HG02884 (cell line): ENCODE measurements at regions not wholly inside any gene's neighbourhood (a gene's known extent, or its start where the extent isn't known, plus 50 kb on each side); places are given as distances from the start of the nearest gene placed in this dataset.

Source experiments
- ATAC-seq: cut with Tn5 transposase; IDR thresholded peaks from one replicate; pipeline ENCODE4 v1.9.1; 2021; ENCODE audit warnings: mild to moderate bottlenecking, moderate library complexity; ENCODE audit not compliant: unreplicated experiment

DNA sequence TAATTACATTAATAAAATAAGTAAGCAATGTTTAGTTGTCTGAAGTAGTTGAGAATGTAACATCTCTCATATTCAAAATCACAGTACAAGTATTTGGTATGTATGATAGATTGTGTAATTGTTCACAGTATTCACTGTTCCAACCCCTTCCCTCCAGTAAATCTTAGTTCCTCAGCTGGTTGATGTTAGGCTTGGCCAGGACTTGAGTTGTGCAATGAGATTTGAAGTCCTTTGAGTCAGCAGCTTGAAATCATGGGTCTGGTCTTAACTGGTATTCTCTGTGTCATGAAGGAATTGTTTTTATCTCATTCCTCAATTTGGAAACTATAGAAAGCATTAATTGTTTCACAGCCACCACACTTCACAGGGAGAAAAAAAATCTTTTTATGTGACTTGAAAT, 477.1 kb downstream of the FSCB start:
- ATAC-seq, result no peak

DNA sequence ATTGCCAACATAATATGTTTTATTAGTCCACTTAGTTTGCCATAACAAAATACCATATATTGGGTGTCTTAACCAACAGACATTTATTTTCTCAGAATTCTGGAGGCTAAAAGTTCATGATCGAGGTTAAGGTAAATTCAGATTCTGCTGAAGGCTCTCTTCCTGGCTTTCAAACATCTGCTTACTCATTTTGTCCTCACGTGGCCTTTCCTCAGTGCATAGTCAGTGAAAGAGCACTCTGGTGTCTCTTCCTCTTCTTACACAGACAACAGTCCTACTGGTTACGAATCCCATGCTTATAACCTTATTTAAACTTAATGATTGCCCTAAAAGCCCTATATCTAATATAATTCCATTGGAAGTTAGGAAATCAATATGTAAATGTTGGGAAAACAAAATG, 479.7 kb downstream of the FSCB start:
- ATAC-seq, result no peak

DNA sequence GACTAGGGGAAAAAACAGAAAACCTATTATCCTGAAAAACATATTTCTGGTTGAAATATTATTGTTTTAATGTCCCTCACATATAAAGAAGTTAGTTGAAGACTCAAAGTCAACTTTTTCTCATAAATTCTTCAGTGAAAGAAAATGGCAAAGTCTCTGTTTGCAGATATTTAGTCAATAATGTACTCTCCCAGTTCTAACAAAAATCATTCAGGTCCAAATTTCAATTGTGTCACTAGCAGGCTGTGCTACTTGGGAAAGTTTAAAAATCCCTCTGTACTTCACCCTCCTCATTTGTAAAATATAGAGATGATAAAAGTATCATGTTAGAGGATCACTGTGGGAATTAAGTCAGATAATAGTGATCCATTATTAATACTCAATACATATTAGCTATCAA, 496.5 kb downstream of the FSCB start:
- ATAC-seq, result no peak

DNA sequence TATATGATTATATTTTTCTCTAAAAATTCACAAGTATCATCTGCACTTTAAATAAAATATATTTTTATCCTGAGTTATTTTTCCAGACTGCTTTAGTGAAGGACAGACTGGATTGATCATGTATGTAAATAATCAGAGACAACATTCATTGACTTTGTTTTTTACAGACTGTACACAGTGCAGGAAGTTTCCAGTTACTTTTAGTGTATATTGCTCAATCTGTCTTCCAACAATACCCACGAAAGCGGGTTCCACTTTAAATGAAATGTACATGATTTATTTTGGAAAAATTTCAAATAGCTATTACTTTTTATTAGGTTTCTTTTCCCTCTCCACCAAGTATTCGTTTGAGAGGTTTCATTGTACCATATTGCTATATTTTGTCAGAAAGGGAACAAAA, 497.0 kb downstream of the FSCB start:
- no peak for ATAC-seq

DNA sequence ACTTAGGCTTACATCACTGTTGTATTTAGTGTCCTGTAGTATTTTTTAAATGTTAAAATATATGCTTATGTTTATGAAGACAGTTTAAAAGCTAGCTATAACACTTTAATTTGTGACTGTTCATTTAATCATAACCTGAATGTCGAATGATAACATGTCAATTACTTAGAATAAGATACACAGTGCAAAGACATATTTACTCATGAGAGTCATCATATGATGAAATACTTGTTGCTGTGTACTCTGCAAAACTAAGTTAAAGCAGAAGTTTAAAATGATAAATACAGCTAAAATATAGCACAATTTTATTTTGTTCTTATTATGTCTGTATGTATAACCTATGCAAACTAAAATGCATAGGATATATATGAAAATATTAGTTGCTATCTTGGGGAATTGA, 497.4 kb downstream of the FSCB start:
- no peak for ATAC-seq

DNA sequence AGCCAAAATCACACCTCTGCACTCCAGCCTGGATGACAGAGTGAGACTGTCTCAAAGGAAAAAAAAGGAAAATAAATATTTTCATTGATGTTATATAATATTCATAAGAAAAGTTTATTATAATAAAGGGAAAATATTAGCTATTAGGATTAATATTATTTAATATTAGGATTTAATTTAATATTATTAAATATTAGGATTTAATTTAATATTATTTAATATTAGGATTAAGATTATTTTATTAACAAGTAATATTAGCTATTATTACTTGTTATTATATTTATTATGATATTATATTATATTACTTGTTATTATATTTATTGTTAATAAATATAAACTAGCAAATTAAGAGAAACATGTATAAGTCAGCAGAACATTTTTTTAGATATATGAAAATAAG, 518.1 kb downstream of the FSCB start:
- ATAC-seq, result no peak

DNA sequence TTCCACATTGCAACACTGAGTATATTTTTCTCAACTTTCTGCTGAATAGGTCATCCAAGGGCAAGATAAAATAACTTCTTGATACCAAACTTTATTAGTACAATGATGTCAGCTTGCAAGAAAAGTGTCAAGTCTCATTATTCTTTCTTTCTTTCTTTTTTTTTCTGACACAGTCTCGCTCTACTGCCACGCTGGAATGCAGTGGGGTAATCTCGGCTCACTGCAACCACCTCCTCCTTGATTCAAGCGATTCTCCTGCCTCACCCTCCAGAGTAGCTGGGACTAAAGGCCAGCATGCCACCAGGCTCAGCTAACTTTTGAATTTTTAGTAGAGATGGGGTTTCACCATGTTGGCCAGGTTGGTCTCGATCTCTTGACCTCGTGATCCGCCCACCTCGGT, 523.4 kb downstream of the FSCB start:
- no peak for ATAC-seq

DNA sequence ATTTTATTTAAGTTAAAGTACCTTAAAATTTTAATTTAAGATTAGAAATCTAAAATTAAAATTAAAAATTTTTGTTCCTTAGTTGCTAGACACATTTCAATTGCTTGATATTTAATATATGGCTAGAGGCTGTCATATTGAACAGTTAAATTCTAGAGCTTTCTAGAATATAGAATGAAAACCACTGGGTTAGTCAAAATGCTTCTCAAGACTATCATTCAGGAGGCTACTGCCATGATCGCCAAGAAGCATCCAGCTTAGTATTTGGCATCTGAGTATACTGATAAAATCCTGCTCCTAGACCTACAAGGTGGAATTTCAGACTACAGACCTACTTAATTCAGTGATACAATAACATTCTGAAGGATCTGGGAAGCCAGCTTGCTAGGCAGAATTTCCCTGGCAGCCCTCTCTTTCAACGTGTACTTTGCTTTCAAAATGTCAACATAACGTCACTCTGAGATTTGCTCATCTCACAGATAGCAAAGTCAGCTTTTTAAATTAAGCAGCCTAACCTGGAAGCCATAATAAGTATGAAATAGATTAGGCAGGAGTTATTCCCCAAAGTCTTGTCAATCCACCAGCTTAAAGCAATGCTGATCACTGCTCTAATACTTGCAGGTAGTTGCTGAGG, 525.8 kb downstream of the FSCB start:
- ATAC-seq, result no peak

DNA sequence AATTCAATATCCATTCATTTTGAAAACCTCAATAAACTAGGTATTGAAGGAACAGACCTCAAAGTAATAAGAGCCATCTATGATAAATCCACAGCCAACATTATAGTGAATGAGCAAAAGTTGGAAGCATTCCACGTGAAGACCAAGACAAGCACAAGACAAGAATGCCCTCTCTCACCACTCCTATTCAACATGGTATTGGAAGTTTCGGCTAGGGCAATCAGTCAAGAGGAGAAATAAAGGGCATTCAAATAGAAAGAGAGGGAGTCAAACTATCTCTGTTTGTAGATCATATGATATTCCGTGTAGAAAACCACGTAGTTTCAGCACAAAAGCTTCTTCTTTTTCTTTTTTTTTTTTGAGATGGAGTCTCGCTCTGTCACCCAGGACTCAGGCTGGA, 550.3 kb downstream of the FSCB start:
- no peak for ATAC-seq

DNA sequence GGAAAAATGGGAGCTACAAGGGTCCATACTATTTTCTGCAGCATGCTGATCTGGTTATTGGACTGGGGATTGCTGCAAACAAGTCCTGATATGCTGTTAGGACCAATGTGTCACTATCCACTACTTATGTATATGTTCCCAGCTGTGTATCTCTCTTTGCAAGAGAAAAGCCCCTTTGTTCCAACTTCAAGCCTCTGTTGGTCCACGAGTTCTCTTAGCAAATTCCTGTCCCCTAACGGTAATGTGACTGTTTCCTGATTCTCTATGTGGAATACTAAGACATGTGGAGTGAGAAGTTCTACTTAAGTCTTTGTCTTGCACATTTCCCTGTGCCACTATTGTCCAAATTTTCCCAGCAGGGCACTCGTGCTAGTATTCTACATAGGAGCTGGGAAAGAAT, 557.7 kb downstream of the FSCB start:
- no peak for ATAC-seq

DNA sequence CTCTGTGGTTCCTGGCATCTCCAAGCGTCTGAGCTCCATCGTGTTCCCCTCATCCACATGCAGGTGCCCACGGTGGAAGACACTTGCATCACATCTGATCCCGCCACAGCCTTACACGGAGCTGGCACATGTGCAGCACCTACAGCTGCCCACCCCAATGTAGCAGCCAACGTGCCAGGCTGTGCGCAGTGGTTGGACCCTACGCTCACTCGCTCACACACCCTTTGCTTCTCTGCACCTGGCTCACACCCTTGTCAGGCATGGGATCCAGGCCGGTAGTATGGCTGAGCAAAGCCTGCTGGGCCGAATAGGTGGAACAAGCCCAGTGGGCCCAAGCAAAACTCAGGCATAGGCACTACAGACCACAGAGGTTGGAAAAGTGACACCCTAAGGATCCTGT, 567.2 kb downstream of the FSCB start:
- no peak for ATAC-seq

DNA sequence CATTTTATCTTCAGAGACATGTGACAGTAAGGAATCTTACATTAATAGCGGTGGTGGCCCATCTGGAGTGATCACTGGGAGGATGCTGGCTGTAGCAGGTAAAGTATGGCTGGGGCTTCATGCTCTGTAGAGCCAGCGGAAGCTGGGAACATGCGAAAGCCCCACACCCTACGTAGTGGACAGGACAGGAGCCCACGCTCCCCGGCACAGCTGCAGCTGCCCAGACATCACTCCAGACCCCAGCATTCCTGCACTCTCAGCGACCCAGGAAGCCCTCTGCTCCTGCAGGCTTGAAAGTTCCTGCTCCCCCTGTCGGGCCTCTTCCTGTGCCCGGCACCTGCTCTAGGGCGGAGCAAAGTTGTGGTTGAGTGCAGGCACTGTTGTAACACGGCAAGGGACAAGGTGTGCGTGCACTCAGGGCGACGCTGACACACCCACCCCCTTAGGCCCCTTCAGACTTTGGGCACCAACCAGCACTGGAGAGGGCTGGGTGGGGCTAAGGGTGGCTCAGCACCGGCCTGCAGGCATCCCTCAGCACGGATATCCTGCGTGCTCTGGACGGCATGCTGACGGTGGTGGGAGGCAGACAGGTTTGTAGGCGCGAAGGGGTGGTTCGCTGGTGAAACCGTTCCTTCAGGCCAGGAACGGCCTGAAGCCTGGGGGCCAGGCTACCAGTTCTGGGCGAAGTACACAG, 568.3 kb downstream of the FSCB start:
- ATAC-seq, result no peak

DNA sequence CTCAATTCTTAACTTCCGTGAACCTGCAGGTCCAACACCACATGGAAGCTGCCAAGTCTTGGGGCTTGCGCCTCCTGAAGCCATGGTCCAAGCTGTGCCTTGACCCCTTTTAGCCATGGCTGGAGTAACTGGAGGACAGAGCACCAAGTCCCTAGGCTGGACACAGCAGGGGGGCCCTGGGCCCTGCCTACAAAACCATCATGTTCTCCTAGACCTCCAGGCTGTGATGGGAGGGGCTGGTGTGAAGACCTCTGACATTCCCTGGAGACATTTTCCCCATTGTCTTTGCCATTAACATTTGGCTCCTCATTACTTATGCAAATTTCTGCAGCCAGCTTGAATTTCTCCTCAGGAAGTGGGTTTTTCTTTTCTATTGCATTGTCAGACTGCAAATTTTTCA, 570.1 kb downstream of the FSCB start:
- no peak for ATAC-seq

DNA sequence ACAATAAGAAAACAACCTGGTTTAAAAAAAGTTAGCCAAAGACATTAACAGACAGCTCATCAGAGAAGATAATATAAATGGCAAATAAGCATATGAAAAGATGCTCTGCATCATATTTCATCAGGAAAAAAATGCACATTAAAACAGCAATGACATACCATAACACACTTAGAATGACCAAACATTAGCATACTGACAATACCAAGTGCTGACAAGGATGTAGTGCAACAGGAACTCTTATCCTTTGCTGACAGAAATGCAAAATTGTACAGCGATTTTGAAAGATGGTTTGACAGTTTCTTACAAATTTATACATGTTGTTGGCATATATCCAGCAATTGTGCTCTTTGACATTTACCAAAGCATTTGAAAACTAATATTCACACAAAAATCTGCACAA, 573.0 kb downstream of the FSCB start:
- no peak for ATAC-seq

DNA sequence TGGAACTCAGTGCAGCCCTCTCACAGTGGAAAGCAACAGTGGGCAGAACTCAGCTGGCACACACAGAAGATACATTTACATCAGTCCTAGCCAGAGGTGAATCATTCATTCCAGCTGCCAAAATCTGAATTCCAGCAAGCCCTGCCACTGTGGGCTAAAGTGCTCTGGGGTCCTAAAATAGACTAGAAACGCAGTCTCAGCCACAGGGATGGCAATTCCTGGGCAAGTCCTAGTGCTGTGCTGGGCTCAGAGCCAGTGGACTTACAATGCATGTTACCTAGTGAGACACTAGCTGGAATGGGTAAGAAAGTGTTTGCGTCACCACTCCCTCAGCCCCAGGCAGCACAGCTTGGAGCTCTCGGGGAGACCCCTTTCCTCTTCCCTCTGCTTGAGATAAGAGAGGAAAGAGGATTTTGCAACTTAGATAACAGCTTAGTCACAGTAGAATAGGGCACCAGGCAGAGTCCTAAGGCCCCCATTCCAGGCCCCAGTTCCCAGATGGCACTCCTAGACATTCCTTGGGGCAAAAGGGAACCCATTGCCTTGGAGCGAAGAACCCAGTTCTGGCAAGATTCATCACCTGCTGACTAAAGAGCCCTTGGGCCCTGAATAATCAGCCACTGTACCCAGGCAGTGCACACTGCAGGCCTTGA, 592.9 kb downstream of the FSCB start:
- ATAC-seq, result no peak

DNA sequence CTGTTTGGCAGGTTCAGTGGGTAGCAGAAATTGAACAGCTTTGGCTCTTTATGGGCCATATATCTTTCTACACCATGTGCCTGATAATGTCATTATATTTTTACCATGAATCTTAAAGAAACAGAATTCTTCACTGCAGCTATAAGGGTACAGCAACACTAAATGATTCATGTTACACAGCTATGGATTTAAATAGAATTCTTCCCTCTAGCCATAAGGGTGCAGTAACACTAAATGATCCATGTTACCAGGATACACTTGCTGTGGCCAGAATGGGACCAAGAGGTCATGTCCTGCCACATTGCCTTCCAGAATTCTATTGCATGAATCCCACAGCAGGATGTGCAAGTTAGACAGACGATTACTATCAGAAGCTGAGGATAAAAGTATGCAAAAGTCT, 603.9 kb downstream of the FSCB start:
- ATAC-seq, result no peak

DNA sequence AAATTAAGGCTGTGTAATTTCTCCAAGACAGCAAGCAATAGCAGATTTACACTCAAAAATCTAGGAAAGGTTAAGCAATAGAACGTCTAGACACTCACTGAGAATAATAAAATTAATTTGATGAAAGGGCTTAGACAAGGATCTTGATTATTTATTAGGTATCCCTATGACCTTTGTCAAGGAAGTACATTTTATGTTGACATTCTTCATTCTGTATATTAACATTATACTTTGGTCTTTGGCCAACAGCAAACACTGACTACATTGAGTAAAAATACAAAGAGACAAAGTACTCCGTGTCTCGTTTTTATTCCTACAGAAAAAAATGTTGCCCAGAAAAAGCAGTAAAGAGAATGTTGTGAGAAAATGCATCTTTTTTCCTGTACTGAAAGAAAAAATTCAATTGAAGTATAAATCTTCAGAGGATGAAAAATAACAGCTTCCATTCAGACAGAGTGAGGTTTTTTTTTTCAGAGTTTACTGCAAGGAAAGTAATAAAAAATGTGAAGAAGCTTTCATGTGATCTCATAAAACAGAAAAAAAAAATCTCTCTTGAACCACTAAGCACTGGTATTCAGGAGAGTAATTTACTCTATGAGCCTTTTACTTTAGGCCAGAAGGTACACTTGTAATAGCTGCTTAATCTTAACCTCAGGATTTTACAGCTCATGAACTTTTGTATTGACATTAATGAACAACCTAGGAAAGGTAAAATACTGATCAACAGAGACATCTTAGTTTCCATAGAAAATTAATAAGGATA, 605.0 kb downstream of the FSCB start:
- ATAC-seq, result no peak

DNA sequence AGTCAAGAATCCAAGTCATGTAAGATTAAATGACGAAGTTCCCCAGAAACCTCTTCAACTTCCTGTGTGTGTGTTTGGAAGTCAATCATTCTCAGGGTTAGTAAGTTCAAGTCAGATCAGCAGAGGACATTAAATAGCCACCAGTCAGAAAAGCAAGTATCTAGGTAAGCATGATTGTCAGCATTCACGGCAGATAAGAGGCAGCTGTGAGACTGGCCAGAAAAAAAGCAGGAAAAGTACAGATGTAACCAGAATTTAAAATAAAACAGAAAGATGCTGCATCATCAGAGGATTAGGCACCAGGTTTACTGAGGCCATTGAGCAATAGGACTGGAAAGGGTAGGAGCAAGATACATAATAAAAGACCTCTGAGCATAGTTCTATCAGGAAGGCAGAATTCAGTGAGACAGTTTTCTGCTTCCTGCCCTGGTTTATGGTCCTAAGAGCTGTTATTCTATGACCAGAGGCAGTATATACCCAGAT, 606.9 kb downstream of the FSCB start:
- ATAC-seq, result no peak

DNA sequence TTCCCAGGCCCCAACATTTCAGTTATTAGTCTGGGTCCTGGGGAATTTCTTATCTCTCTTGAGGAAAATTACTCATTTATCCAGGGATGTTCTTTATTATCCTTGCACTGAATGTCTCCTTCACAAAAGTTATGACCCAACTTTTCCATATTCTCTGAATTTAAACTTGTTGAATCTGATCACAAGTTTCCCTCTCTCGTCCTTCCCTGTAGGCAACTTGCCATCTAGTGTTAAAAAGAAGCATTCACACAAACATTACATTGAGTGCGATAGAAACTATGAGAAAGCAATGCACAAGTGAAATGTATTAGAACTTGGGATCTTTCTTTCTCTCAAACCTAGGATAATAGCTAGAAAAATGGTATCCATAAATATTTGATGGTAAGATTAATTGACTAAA, 608.4 kb downstream of the FSCB start:
- no peak for ATAC-seq

DNA sequence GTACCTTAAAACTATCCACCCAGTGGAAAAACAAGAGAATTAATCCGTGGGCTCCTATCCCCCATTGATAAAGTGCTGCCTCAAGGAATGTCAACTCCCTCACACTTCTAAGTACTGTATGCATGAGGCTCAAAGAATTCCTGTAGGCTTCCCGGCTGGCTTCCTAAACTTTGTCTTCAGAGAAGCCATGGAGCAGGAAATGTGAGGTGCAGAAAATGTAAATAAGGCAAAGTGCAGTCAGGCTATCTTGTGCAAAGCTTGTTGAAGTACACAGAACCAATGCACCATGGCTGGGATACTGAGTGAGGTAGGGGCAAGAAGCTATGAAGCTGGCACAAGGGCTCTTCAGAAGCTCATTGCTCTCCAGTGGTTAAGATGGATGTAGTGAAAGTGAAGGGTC, 611.0 kb downstream of the FSCB start:
- ATAC-seq, result no peak

DNA sequence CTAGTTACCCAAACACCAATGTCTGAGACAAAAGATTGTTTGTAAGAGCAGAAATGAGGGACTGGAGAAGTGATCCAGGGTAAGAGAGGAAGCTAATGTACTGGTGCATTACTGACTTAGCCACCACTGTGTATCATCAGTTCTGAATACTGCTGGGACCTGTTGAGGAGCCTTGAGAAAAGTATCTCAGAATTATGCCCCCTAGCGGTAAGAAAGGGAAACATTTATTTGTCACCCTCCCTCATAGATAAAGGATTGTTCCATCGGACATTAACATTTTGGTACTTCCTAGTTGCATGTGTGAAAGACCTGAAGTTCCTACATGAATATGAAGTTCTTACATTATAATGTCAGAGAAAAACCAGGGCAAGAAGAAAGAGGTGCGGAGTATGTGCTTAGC, 612.5 kb downstream of the FSCB start:
- peak; percentile 78 for ATAC-seq

DNA sequence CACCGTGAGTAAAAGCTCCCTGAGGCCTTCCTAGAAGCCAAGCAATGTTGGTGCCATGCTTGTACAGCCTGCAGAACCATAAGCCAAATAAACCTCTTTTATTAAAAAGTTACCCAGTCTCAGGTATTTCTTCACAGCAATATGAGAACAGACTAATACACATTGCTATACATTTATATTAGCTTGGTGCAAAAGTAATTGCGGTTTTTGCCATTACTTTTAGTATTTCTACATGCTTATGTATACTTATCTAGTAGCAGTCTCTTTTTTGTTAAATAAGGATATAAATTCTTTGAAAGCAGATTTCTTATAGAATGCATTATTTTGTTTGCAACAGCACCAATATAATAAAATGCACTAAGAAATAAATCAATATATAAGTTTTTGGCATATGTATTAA, 619.6 kb downstream of the FSCB start:
- no peak for ATAC-seq
